ENCODE measurements at regions not wholly inside any gene's neighbourhood (a gene's known extent, or its start where the extent isn't known, plus 50 kb on each side); places are given as distances from the start of the nearest gene placed in this dataset.

- H3K4me3 Mint-ChIP-seq, result peak overlapping the region; percentile 84 to 96
- no peaks in the 10 kb centered on the region for H3K79me2 ChIP-seq (ENCODE audit: insufficient read depth, low read length)
- H2AFZ ChIP-seq (ENCODE audit: insufficient read depth, low read depth, low read length, poor library complexity, severe bottlenecking), result peak overlapping the region; percentile 66
- no peak overlapping the region for H3K27ac ChIP-seq (ENCODE audit: low read depth in 1 of 2, low read length in 2 of 2)
- H3K9me3 ChIP-seq (replicated peaks in 1 of 2; ENCODE audit: control insufficient read depth in 1 of 2, insufficient read depth in 1 of 2, low read length in 2 of 2), result no peaks in the 10 kb centered on the region
- peak; percentile 50 to 66 (median 60) for DNase-seq
- H3K4me3 ChIP-seq (replicated peaks in 1 of 3; ENCODE audit: low read depth in 2 of 3, low read length in 3 of 3), result peak overlapping the region; percentile 24 to 70 (median 46)
- H3K36me3 Mint-ChIP-seq, result no peaks in the 10 kb centered on the region
- peak overlapping the region; percentile 79 for H3K4me2 ChIP-seq (replicated peaks; ENCODE audit: extremely low read depth, low read length, poor library complexity, severe bottlenecking)
- TF ChIP-seq CTCF (IDR thresholded peaks at IDR 0.05), result peak; percentile 90
- H3K4me1 Mint-ChIP-seq, result peaks cover 19% of the 10 kb centered on the region
- peak overlapping the region; percentile 24 for H3K9ac ChIP-seq (ENCODE audit: insufficient read depth, low read length, poor library complexity, severe bottlenecking)
- H3K9me3 Mint-ChIP-seq, result peaks cover 0 to 11% (median 5%) of the 10 kb centered on the region in 7 donors
- no peaks in the 10 kb centered on the region for H3K36me3 ChIP-seq (replicated peaks in 1 of 2; ENCODE audit: control insufficient read depth in 1 of 2, insufficient read depth in 2 of 2, low read length in 2 of 2)
- peak overlapping the region in 3 of 7 donors; percentile 37 to 78 (median 59) for H3K27ac Mint-ChIP-seq
- H3K4me1 ChIP-seq (ENCODE audit: control insufficient read depth in 1 of 2, insufficient read depth in 2 of 2, low read length in 2 of 2), result peaks cover 8 to 10% of the 10 kb centered on the region in 2 donors
- peaks cover 17 to 37% (median 31%) of the 10 kb centered on the region in 3 donors for H3K27me3 Mint-ChIP-seq (ENCODE audit: low read depth in 3 of 3)
- H3K27me3 ChIP-seq (ENCODE audit: control insufficient read depth in 2 of 2, insufficient read depth in 2 of 2, low read length in 2 of 2), result peaks cover 6 to 14% of the 10 kb centered on the region in 2 donors
- 0% methylated on average over 8 of the region's 29 CpGs for WGBS (ENCODE audit: insufficient coverage)
- H4K20me1 ChIP-seq (ENCODE audit: insufficient read depth, low read length), result no peaks in the 10 kb centered on the region
- intact Hi-C loops (cut with micrococcal nuclease), result loop anchor here (5.0 to 10.0 kb wide), 2 partner anchors 475 to 1208 kb away; no protein-coding TSS in a partner anchor
These were observed 95.3 kb downstream of the CD8B2 start for GRCh38 chr2:106582148-106583143.

GRCh38 chr2:106584304-106584954, 97.3 kb downstream of the CD8B2 start:
- intact Hi-C loops (cut with micrococcal nuclease), result loop anchor here (5.0 to 10.0 kb wide), 2 partner anchors 477 to 1210 kb away; no protein-coding TSS in a partner anchor
- Histone ChIP-seq H3K27ac (ENCODE audit: low read depth in 1 of 2, low read length in 2 of 2) (no peak overlapping the region), H4K20me1 (ENCODE audit: insufficient read depth, low read length) (no peaks in the 10 kb centered on the region), H2AFZ (ENCODE audit: insufficient read depth, low read depth, low read length, poor library complexity, severe bottlenecking) (no peak overlapping the region), H3K79me2 (ENCODE audit: insufficient read depth, low read length) (no peaks in the 10 kb centered on the region), H3K36me3 (replicated peaks in 1 of 2; ENCODE audit: control insufficient read depth in 1 of 2, insufficient read depth in 2 of 2, low read length in 2 of 2) (no peaks in the 10 kb centered on the region), H3K4me3 (replicated peaks in 1 of 3; ENCODE audit: low read depth in 2 of 3, low read length in 3 of 3) (no peak overlapping the region), H3K4me2 (replicated peaks; ENCODE audit: extremely low read depth, low read length, poor library complexity, severe bottlenecking) (no peak overlapping the region), H3K4me1 (ENCODE audit: control insufficient read depth in 1 of 2, insufficient read depth in 2 of 2, low read length in 2 of 2) (peaks cover 8 to 10% of the 10 kb centered on the region in 2 donors), H3K9me3 (replicated peaks in 1 of 2; ENCODE audit: control insufficient read depth in 1 of 2, insufficient read depth in 1 of 2, low read length in 2 of 2) (no peaks in the 10 kb centered on the region), H3K9ac (ENCODE audit: insufficient read depth, low read length, poor library complexity, severe bottlenecking) (no peak overlapping the region), H3K27me3 (ENCODE audit: control insufficient read depth in 2 of 2, insufficient read depth in 2 of 2, low read length in 2 of 2) (peaks cover 6 to 14% of the 10 kb centered on the region in 2 donors)
- Mint-ChIP-seq H3K27me3 (ENCODE audit: low read depth in 3 of 3) (peaks cover 13 to 35% (median 28%) of the 10 kb centered on the region in 3 donors), H3K36me3 (no peaks in the 10 kb centered on the region), H3K4me3 (no peak overlapping the region), H3K9me3 (peaks cover 0 to 11% (median 5%) of the 10 kb centered on the region in 7 donors), H3K27ac (no peak overlapping the region), H3K4me1 (peaks cover 17% of the 10 kb centered on the region)
- DNase-seq, result no peak
- WGBS (ENCODE audit: insufficient coverage), result 66% methylated on average over 47 of the region's 47 CpGs
- TF ChIP-seq CTCF (IDR thresholded peaks at IDR 0.05), result no peak
